DOHH2 (cell line): ENCODE measurements at regions not wholly inside any gene's neighbourhood (a gene's known extent, or its start where the extent isn't known, plus 50 kb on each side); places are given as distances from the start of the nearest gene placed in this dataset.

ENCODE experiments used
- EZH2phosphoT487 ChIP-seq: fragments of 200-600 bp; sonication (generic); IDR thresholded peaks from 2 replicates; pipeline ENCODE4 v1.6.1; 2017; ENCODE audit warnings: borderline replicate concordance, mild to moderate bottlenecking, antibody characterized with exemption, low read length, moderate library complexity, mixed read lengths
- TF ChIP-seq, protein P1 (sequence below): fragments of 200-600 bp; sonication (generic); IDR thresholded peaks from one replicate; pipeline ENCODE4 v1.5.1; 2014; ENCODE audit warnings: antibody characterized with exemption, mild to moderate bottlenecking, low read depth, low read length; ENCODE audit not compliant: poor library complexity, severe bottlenecking

GRCh38 chr3:102162251-102162650, 272.6 kb upstream of the ZPLD1 start:
- TF ChIP-seq, protein P1, sequence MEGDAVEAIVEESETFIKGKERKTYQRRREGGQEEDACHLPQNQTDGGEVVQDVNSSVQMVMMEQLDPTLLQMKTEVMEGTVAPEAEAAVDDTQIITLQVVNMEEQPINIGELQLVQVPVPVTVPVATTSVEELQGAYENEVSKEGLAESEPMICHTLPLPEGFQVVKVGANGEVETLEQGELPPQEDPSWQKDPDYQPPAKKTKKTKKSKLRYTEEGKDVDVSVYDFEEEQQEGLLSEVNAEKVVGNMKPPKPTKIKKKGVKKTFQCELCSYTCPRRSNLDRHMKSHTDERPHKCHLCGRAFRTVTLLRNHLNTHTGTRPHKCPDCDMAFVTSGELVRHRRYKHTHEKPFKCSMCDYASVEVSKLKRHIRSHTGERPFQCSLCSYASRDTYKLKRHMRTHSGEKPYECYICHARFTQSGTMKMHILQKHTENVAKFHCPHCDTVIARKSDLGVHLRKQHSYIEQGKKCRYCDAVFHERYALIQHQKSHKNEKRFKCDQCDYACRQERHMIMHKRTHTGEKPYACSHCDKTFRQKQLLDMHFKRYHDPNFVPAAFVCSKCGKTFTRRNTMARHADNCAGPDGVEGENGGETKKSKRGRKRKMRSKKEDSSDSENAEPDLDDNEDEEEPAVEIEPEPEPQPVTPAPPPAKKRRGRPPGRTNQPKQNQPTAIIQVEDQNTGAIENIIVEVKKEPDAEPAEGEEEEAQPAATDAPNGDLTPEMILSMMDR, result no peak
- no peak for TF ChIP-seq EZH2phosphoT487
